ENCODE measurements at regions not wholly inside any gene's neighbourhood (a gene's known extent, or its start where the extent isn't known, plus 50 kb on each side); places are given as distances from the start of the nearest gene placed in this dataset.

- no peak overlapping the region for H2BK5ac ChIP-seq (ENCODE audit: low read length)
- no peak overlapping the region for H2BK120ac ChIP-seq (ENCODE audit: low read depth, low read length)
- H3K56ac ChIP-seq (ENCODE audit: low read length) = no peak overlapping the region
- no peak overlapping the region for H4K8ac ChIP-seq (ENCODE audit: low read depth, low read length)
- no peaks in the 10 kb centered on the region for H3K79me1 ChIP-seq (ENCODE audit: low read length)
- no peak overlapping the region for H3K4ac ChIP-seq (ENCODE audit: low read depth, low read length)
- H3K79me2 ChIP-seq (ENCODE audit: control insufficient read depth, insufficient read depth, low read length) = no peaks in the 10 kb centered on the region
- H3K27me3 ChIP-seq (ENCODE audit: insufficient read depth, low read length, poor library complexity) = no peaks in the 10 kb centered on the region
- H3K9ac ChIP-seq (ENCODE audit: low read length) = no peak overlapping the region
- DNase-seq = no peak
- WGBS (ENCODE audit: extremely low coverage, insufficient coverage, low lambda C conversion rate) = no CpG with 5 or more reads among the region's 1 CpG
- H3K27ac ChIP-seq (ENCODE audit: low read depth, low read length) = no peak overlapping the region
- H2BK15ac ChIP-seq (replicated peaks; ENCODE audit: low read depth) = no peak overlapping the region
- no peak overlapping the region for H4K5ac ChIP-seq (ENCODE audit: low read length)
- no peak overlapping the region for H2AK5ac ChIP-seq (ENCODE audit: low read length)
- no peaks in the 10 kb centered on the region for H3K4me1 ChIP-seq (ENCODE audit: control insufficient read depth, low read depth, low read length)
- no peak overlapping the region for H3K4me3 ChIP-seq (ENCODE audit: low read length)
- no peak overlapping the region for H3K18ac ChIP-seq (ENCODE audit: low read length)
- no peak overlapping the region for H3K4me2 ChIP-seq (ENCODE audit: low read length)
- no peaks in the 10 kb centered on the region for H3K36me3 ChIP-seq (ENCODE audit: control insufficient read depth, insufficient read depth, low read length)
- H3K23ac ChIP-seq (ENCODE audit: low read length) = no peak overlapping the region
Measured at GRCh38 chr3:154987846-154988245, 92.3 kb upstream of the MME start.

DNA sequence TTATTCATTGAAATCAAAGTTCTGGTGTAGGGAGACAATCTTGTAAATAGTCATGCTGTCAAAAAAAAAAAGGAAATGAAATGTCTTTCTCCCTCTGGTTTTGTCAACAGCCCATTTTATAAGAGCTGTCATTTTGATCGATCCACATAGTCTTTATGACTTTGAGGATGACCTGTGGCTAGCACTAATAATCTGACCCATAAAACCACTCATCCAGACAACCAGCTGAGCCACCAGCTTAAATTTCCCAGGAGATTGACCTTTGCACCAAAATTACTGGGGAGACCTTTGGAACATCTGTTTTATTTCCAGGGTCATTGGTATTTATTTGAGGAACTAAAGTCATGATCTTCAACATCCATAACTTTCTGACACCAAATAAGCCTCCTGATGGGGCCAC lies 98.5 kb upstream of the MME start:
- Histone ChIP-seq H3K36me3 (ENCODE audit: control insufficient read depth, insufficient read depth, low read length) (no peaks in the 10 kb centered on the region), H3K27ac (ENCODE audit: low read depth, low read length) (no peak overlapping the region), H3K4me1 (ENCODE audit: control insufficient read depth, low read depth, low read length) (no peaks in the 10 kb centered on the region), H3K4me3 (ENCODE audit: low read length) (no peak overlapping the region), H2BK15ac (replicated peaks; ENCODE audit: low read depth) (no peak overlapping the region), H3K23ac (ENCODE audit: low read length) (no peak overlapping the region), H4K5ac (ENCODE audit: low read length) (no peak overlapping the region), H3K79me1 (ENCODE audit: low read length) (no peaks in the 10 kb centered on the region), H3K27me3 (ENCODE audit: insufficient read depth, low read length, poor library complexity) (no peaks in the 10 kb centered on the region), H3K56ac (ENCODE audit: low read length) (no peak overlapping the region), H2BK120ac (ENCODE audit: low read depth, low read length) (no peak overlapping the region), H3K4me2 (ENCODE audit: low read length) (no peak overlapping the region), H3K18ac (ENCODE audit: low read length) (no peak overlapping the region), H3K4ac (ENCODE audit: low read depth, low read length) (no peak overlapping the region), H3K79me2 (ENCODE audit: control insufficient read depth, insufficient read depth, low read length) (no peaks in the 10 kb centered on the region), H2BK5ac (ENCODE audit: low read length) (no peak overlapping the region), H4K8ac (ENCODE audit: low read depth, low read length) (no peak overlapping the region), H3K9ac (ENCODE audit: low read length) (no peak overlapping the region), H2AK5ac (ENCODE audit: low read length) (no peak overlapping the region)
- no CpG with 5 or more reads among the region's 1 CpG for WGBS (ENCODE audit: extremely low coverage, insufficient coverage, low lambda C conversion rate)
- no peak for DNase-seq

DNA sequence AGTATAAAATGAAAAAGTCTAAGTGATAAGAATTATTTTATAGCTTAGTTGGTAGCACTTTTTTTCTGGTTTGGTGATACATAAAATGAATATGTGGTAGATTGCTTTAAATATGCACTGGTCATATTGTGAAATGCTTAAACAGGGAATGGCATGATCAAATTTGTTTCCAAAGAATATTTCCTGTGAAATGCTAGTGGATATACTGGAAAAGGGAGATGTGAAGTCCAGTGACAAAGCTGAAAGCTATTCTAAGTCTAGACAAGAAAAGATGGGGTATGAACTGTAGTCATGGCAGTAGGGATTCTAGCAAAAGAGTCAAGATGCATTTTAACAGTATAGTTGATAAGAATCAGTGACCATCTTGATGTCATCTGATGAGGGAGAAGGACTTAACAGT lies 98.9 kb upstream of the MME start:
- Histone ChIP-seq H2BK15ac (replicated peaks; ENCODE audit: low read depth) (no peak overlapping the region), H4K8ac (ENCODE audit: low read depth, low read length) (no peak overlapping the region), H3K4ac (ENCODE audit: low read depth, low read length) (no peak overlapping the region), H4K5ac (ENCODE audit: low read length) (no peak overlapping the region), H2AK5ac (ENCODE audit: low read length) (no peak overlapping the region), H3K9ac (ENCODE audit: low read length) (no peak overlapping the region), H3K36me3 (ENCODE audit: control insufficient read depth, insufficient read depth, low read length) (no peaks in the 10 kb centered on the region), H2BK5ac (ENCODE audit: low read length) (no peak overlapping the region), H3K79me2 (ENCODE audit: control insufficient read depth, insufficient read depth, low read length) (no peaks in the 10 kb centered on the region), H3K56ac (ENCODE audit: low read length) (no peak overlapping the region), H3K4me3 (ENCODE audit: low read length) (no peak overlapping the region), H3K79me1 (ENCODE audit: low read length) (no peaks in the 10 kb centered on the region), H3K4me1 (ENCODE audit: control insufficient read depth, low read depth, low read length) (no peaks in the 10 kb centered on the region), H3K23ac (ENCODE audit: low read length) (no peak overlapping the region), H3K27me3 (ENCODE audit: insufficient read depth, low read length, poor library complexity) (no peaks in the 10 kb centered on the region), H3K18ac (ENCODE audit: low read length) (no peak overlapping the region), H3K27ac (ENCODE audit: low read depth, low read length) (no peak overlapping the region), H2BK120ac (ENCODE audit: low read depth, low read length) (no peak overlapping the region), H3K4me2 (ENCODE audit: low read length) (no peak overlapping the region)
- DNase-seq = no peak

GRCh38 chr3:154979331-154979730 lies 100.8 kb upstream of the MME start:
- WGBS (ENCODE audit: extremely low coverage, insufficient coverage, low lambda C conversion rate) = no CpG with 5 or more reads among the region's 5 CpGs
- no peak overlapping the region for H3K56ac ChIP-seq (ENCODE audit: low read length)
- no peaks in the 10 kb centered on the region for H3K79me1 ChIP-seq (ENCODE audit: low read length)
- no peaks in the 10 kb centered on the region for H3K4me1 ChIP-seq (ENCODE audit: control insufficient read depth, low read depth, low read length)
- H3K4me3 ChIP-seq (ENCODE audit: low read length) = no peak overlapping the region
- H4K8ac ChIP-seq (ENCODE audit: low read depth, low read length) = no peak overlapping the region
- no peaks in the 10 kb centered on the region for H3K27me3 ChIP-seq (ENCODE audit: insufficient read depth, low read length, poor library complexity)
- no peak overlapping the region for H2AK5ac ChIP-seq (ENCODE audit: low read length)
- H3K4ac ChIP-seq (ENCODE audit: low read depth, low read length) = no peak overlapping the region
- H3K27ac ChIP-seq (ENCODE audit: low read depth, low read length) = no peak overlapping the region
- no peak for DNase-seq
- H3K23ac ChIP-seq (ENCODE audit: low read length) = no peak overlapping the region
- H2BK120ac ChIP-seq (ENCODE audit: low read depth, low read length) = no peak overlapping the region
- no peak overlapping the region for H3K9ac ChIP-seq (ENCODE audit: low read length)
- no peaks in the 10 kb centered on the region for H3K79me2 ChIP-seq (ENCODE audit: control insufficient read depth, insufficient read depth, low read length)
- H3K18ac ChIP-seq (ENCODE audit: low read length) = no peak overlapping the region
- H3K36me3 ChIP-seq (ENCODE audit: control insufficient read depth, insufficient read depth, low read length) = no peaks in the 10 kb centered on the region
- H3K4me2 ChIP-seq (ENCODE audit: low read length) = no peak overlapping the region
- no peak overlapping the region for H2BK15ac ChIP-seq (replicated peaks; ENCODE audit: low read depth)
- H2BK5ac ChIP-seq (ENCODE audit: low read length) = no peak overlapping the region
- H4K5ac ChIP-seq (ENCODE audit: low read length) = no peak overlapping the region

GRCh38 chr3:154977666-154978065 lies 102.5 kb upstream of the MME start:
- H3K9ac ChIP-seq (ENCODE audit: low read length) = no peak overlapping the region
- no peak overlapping the region for H4K5ac ChIP-seq (ENCODE audit: low read length)
- no peak overlapping the region for H2BK15ac ChIP-seq (replicated peaks; ENCODE audit: low read depth)
- no peaks in the 10 kb centered on the region for H3K4me1 ChIP-seq (ENCODE audit: control insufficient read depth, low read depth, low read length)
- no peak overlapping the region for H2AK5ac ChIP-seq (ENCODE audit: low read length)
- no peak overlapping the region for H3K4me3 ChIP-seq (ENCODE audit: low read length)
- no peaks in the 10 kb centered on the region for H3K79me1 ChIP-seq (ENCODE audit: low read length)
- H2BK5ac ChIP-seq (ENCODE audit: low read length) = no peak overlapping the region
- H3K4ac ChIP-seq (ENCODE audit: low read depth, low read length) = no peak overlapping the region
- H3K18ac ChIP-seq (ENCODE audit: low read length) = no peak overlapping the region
- no peak overlapping the region for H3K56ac ChIP-seq (ENCODE audit: low read length)
- no peak overlapping the region for H3K23ac ChIP-seq (ENCODE audit: low read length)
- no peak for DNase-seq
- no peaks in the 10 kb centered on the region for H3K36me3 ChIP-seq (ENCODE audit: control insufficient read depth, insufficient read depth, low read length)
- H3K4me2 ChIP-seq (ENCODE audit: low read length) = no peak overlapping the region
- no peak overlapping the region for H4K8ac ChIP-seq (ENCODE audit: low read depth, low read length)
- no peaks in the 10 kb centered on the region for H3K79me2 ChIP-seq (ENCODE audit: control insufficient read depth, insufficient read depth, low read length)
- no CpG with 5 or more reads among the region's 1 CpG for WGBS (ENCODE audit: extremely low coverage, insufficient coverage, low lambda C conversion rate)
- no peaks in the 10 kb centered on the region for H3K27me3 ChIP-seq (ENCODE audit: insufficient read depth, low read length, poor library complexity)
- no peak overlapping the region for H3K27ac ChIP-seq (ENCODE audit: low read depth, low read length)
- H2BK120ac ChIP-seq (ENCODE audit: low read depth, low read length) = no peak overlapping the region

GRCh38 chr3:154976072-154976983 lies 103.8 kb upstream of the MME start:
- no peak overlapping the region for H4K5ac ChIP-seq (ENCODE audit: low read length)
- DNase-seq = no peak
- H3K27me3 ChIP-seq (ENCODE audit: insufficient read depth, low read length, poor library complexity) = no peaks in the 10 kb centered on the region
- H3K79me1 ChIP-seq (ENCODE audit: low read length) = no peaks in the 10 kb centered on the region
- no peak overlapping the region for H3K56ac ChIP-seq (ENCODE audit: low read length)
- no peak overlapping the region for H3K4me2 ChIP-seq (ENCODE audit: low read length)
- H3K4me1 ChIP-seq (ENCODE audit: control insufficient read depth, low read depth, low read length) = no peaks in the 10 kb centered on the region
- H3K4ac ChIP-seq (ENCODE audit: low read depth, low read length) = no peak overlapping the region
- H2BK120ac ChIP-seq (ENCODE audit: low read depth, low read length) = no peak overlapping the region
- no peak overlapping the region for H4K8ac ChIP-seq (ENCODE audit: low read depth, low read length)
- no peak overlapping the region for H3K4me3 ChIP-seq (ENCODE audit: low read length)
- H3K18ac ChIP-seq (ENCODE audit: low read length) = no peak overlapping the region
- H3K9ac ChIP-seq (ENCODE audit: low read length) = no peak overlapping the region
- no peak overlapping the region for H2BK15ac ChIP-seq (replicated peaks; ENCODE audit: low read depth)
- H2BK5ac ChIP-seq (ENCODE audit: low read length) = no peak overlapping the region
- no peaks in the 10 kb centered on the region for H3K79me2 ChIP-seq (ENCODE audit: control insufficient read depth, insufficient read depth, low read length)
- H3K27ac ChIP-seq (ENCODE audit: low read depth, low read length) = no peak overlapping the region
- H2AK5ac ChIP-seq (ENCODE audit: low read length) = no peak overlapping the region
- WGBS (ENCODE audit: extremely low coverage, insufficient coverage, low lambda C conversion rate) = no CpG with 5 or more reads among the region's 5 CpGs
- no peaks in the 10 kb centered on the region for H3K36me3 ChIP-seq (ENCODE audit: control insufficient read depth, insufficient read depth, low read length)
- no peak overlapping the region for H3K23ac ChIP-seq (ENCODE audit: low read length)
